Fibroblast of gingiva (primary cell): ENCODE measurements at regions not wholly inside any gene's neighbourhood (a gene's known extent, or its start where the extent isn't known, plus 50 kb on each side); places are given as distances from the start of the nearest gene placed in this dataset.

Experiments
- DNase-seq: peaks from one replicate; pipeline ENCODE4 v3.0.0-alpha.2; 2011; ENCODE audit warnings: low read depth

DNA sequence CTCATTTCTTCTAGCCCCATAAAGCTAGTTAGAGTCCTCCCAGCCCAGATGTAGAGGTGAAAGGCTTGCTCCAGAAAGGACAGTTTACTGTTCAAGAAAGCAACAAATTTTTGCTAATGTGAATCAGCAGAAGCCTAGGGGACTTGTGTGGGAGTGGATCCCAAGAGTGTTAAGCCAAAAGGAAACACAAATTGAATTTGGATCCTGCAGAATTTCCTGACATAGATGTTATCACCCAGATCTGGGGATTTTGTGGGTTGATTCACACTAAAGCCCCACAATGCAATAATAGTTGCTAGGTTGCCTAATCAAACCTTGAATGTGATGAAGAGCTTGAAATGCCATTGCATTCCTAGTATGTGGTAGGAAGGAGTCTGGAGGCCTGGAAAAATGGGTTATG is 135.2 kb upstream of the HS3ST3A1 start:
- DNase-seq: peak; percentile 38

DNA sequence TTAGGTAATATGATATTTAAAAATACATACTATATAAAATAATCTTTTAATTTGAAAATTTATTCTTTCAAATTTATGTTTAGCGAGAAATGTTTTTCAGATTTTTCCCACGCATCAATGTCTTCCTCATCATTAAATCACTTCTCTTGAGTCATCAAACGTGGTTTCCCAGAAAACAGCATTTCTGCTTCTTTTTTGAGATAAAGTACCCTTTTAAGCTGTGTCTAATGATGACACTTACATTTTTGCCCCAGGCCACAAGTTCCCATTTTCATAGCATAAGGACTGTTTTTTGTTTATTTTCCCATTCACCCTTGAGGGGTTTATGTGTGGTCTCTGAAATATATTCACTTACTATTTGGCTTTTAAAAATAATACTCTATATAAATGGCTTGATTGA is 139.0 kb upstream of the HS3ST3A1 start:
- DNase-seq: no peak

DNA sequence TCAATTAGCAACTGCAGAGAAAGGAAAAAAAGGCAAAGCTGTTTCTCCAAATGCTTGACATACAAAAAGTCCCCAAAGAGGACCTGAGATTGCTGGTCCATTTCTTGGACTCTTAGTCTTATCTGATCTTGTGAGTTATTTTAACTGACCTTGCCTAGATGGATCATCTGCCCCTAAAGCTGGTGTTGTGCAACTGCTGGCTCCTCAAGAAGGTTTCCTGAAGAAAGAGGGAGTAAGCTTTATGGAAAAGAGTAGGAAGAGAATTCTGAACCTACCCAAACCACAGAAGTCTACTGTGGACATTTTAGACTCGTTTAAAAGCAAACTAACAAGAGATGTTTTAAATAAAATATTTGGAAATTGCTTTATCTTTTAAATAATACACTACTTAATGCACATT is 140.0 kb upstream of the HS3ST3A1 start:
- DNase-seq: no peak

DNA sequence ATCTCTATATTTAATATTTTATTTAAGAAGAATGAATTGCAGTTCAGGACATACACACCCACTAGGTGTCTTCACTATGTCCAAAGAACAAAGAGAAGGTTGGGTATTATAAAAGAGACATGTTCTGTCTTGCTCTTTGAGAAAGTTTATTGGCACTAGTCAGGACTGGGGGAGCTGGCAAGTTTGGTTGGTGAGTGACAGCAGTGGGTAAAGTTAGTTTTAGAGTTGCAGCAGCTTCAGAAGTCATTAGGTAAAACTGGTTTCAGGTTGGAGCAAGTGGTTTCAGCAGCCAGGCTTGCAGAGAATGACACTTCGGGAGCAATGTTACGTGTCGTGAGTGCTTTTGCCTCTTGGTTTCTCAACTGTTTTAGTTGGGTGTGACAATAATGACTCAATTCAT is 142.2 kb upstream of the HS3ST3A1 start:
- no peak for DNase-seq

DNA sequence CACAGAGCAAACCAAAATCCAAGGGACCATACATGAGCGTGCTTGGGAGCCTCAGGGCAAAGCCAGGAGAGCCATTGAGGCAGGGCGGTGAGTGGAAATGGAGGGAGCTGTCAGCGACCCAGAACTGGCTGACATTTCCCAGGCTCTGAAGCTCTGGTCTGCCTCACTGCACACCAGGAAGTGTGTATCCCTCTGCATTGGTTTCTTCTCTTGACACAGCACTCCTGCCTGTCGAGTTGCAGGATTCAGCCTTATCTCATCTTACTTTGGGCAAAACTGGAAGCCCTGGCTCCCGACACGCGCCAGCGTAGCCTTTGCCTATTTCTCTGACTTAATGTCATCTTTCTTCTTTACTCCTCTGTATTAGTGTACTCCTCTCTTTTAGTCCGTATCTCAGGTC is 144.7 kb upstream of the HS3ST3A1 start:
- DNase-seq: no peak

DNA sequence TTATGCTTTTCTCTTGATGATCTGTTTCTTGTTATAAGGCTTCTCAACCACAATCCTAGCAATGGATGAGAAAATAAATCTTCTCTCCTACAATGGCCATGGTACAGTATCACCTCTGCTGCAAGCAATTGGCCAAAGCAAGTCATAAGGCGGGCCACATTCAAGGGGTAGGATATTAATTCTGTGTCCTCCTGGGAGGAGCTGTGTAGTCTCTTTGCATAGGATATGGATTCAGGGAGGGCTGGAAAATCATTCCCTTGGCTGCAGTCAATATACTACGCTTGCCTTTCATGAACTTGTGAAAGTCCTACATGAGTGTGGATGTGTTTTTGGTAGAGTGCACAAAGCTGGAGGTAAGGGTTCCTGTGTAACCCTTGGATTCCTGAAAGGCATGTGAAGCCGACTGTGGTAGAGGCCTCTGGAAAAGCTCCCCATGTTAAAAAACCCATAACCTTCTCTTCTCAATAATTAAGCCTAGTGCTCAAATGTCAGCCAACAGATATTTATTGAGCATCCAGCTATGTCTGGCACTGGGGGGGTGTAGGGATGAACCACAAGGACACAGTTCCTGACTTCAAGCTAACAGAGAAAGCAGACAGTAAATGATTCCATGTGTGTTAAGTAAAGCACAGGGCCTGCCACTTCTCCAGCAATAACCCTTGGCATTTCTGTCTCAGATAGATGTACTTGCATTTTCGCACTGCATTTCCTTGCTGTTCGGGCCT is 147.6 kb upstream of the HS3ST3A1 start:
- peak; percentile 64 for DNase-seq

DNA sequence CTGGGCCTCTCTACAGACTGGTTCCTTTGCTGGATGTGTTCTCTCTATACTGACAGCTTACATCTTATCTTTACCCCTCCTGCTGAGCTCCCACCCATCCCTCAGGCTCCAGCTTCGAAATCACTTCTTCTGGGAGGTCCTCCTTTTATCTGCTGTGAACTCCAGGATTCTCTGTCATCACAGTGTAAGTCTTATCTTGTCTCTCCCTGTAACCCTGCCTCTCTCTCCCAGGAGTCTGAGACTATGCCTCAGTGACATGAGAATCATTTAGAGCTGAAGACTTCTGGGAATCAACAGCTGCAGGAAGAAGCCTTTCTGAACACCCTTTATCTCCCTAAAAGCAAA is 148.1 kb upstream of the HS3ST3A1 start:
- DNase-seq: no peak

DNA sequence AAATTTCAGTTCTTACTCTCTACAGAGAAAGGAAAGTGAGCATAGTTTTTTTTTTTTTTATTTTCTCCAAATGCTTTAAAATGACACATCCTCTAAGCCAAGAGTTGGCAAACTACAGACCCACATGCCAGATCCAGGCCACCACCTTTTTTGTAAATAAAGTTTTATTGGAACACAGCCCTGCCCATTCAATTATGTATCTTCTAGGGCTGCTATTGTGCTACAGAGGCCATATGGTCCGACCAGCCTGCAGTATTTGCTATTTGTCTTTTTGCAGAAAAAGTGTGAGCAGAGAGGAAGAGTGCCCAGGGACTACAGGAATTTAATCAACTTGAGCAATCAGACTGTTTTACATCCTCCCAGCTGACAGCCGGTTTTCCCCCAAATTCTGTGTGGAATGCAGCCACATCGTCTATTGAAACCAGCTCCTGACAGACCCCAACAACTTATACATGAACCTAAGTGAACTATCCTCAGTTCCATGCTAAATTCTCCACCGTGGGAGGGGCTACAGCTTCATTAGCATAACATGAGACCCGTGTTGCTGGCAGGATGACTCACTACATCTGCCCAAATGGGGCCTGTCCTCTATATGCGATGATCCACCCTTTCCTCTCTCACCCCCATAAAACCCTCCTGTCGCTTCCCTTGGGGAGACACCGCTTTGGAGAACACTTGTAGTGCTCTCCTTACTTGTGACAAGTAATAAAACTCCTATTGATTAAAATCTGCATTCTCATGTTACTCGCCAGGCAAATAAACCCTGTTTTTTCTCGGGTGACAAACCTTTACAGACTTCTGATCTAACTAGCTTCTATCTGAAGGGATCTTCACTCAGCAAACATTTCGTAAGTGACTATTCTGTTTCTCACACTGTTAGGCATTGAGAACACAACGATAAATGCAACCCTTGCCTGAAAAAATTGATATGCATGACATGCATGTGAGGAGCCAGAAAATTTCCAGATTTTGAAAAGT is 149.4 kb upstream of the HS3ST3A1 start:
- peak; percentile 44 for DNase-seq

DNA sequence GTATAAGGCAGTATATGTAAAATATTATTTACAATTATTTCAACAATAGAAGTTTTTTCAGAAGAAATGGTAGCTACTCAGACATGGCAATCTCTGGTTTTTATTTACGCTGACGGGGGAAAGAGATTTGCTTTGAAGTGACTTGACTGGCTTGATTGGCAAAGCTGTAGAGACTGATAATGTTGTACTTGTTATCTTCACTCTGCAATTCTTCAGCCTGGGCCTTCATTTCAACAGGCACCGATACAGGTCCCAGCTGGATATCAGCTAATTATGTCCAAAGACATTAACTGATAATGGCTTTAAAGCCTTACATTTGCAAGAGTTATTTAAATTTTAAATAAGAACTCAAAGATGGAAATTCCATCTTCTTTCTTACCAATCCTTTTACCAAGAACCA is 151.4 kb upstream of the HS3ST3A1 start:
- DNase-seq: no peak

DNA sequence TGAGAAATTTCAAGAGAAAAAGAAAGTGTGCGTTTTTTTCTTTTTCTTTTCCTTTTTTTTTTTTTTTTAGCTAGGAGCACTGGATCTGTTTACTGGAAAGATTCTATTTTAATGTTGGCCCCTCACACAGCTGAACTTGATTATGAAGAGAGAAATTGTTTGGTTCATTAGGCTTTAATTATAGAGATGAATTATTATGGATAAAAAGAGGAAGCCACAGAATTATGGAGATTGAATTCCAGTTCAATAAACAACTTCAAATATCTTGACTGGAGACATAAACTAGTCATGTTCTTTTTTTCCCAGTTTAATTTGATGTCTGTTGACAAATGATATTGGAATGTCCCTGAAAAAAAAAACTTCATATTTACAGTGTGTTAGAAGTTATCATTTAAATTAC is 152.0 kb upstream of the HS3ST3A1 start:
- DNase-seq: no peak

DNA sequence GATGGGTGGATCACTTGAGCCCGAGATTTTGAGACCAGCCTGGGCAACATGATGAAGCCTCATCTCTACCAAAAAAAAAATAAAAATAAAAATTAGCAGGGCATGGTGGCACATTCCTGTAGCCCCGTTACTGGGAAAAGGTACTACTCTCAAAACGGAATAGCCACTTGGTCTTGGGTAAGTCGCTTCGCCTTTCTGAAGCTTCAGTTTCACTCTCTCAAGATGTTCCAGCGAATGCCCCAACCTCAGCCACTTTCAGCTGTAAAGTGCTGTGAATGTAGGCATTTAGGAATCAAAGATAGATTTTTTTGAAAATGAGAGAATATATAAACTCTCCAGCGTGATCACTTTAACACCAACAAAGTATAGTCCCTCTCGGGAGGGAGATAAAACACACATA is 154.1 kb upstream of the HS3ST3A1 start:
- no peak for DNase-seq

DNA sequence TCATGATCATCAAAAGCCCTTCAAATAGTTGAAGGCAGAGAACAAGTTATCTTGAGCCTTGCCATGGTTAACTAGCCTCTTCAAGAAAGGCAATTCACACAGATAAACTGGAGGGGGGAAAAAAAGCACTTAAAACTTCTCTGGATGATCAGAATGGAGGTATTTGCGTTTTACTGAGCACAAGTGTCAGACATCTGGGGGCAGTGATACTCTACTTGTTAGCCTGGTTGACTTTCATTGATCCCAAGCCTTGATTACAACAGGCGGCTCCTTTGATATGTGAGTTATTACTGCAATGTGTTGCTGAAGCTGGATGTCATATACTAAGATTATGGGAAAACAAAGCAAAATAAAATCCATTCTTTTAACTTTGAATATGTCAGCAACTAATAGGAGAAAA is 155.0 kb upstream of the HS3ST3A1 start:
- no peak for DNase-seq

DNA sequence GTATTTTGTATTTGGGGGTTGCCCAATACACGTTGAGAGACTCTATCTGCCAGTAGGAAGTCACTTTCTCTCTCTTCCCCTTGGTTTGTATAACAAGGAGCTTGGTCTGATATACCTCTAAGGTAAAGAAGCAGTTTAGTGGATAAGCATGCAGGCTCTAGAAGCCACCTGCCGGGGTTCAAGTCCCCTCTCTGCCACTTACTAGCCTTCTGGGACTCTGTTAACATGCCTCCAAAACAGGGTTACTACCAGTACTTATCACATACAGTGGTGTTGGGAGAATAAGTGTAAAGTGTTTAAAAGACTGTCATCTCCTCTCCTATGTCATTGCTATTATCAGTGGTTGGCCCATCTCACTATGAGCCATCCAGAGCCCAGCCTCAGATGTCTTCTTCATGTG is 156.1 kb upstream of the HS3ST3A1 start:
- DNase-seq: no peak

DNA sequence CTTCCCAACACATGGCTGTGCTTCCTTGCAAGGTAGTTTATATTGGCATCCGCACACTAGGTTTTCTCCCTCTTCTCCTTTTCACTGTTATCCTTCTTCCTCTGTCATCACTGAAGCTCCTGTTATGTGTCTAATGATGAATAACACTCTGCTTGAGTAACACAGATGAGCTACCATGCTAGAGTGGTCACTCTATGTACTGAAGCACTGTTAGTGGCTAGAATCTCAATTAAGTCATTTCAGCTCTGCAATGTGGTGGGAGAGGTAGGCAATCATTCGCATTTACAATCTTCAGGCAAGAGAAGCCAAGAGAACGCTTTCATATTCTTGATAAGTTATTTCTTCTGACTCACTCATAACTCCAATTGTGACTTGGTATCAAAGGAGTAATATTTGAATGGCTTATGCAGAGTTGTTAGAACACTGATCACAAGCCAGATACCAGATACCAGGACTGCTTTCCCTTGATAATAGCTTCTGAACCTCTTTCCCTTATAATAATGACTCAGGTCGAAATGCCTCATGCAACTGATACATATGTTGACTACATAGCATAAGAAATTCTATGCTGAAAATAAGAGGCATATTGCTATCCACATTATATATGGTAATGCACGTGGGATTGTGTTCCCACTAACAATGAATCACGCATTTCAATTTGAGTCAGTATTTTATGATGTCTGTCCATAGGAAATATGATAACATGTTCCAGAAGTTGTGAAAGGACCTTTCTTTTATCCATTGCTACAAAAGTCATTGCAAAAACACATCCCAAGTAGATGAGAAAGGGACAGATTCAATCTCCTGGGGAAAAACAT is 158.0 kb upstream of the HS3ST3A1 start:
- DNase-seq: peak; percentile 10

DNA sequence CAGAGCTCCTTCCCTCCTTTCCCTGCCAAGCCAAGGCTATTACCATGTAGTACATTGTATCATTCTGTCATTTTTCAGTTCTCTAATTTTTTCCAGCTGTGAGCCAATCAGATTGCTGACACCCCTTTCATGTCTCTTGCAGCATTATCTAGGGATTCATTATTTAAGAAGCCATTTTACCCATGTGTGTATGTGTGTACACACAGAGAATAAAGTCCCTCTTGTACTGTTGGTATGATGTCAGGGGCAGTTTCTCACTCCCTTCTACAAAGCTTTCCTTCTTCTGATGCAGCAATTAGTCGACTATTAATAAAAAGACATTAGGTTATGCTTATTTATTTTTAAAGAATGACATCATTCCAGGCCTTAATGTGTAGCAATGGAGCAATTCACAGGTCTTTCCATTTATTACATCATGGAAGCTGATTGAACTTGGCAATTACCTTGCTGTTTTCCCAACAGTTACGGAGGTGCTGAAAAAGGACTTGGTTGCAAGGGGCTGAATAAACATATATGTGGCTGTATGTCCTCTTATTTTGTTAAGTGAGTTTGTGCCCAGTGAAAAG is 159.4 kb upstream of the HS3ST3A1 start:
- no peak for DNase-seq

DNA sequence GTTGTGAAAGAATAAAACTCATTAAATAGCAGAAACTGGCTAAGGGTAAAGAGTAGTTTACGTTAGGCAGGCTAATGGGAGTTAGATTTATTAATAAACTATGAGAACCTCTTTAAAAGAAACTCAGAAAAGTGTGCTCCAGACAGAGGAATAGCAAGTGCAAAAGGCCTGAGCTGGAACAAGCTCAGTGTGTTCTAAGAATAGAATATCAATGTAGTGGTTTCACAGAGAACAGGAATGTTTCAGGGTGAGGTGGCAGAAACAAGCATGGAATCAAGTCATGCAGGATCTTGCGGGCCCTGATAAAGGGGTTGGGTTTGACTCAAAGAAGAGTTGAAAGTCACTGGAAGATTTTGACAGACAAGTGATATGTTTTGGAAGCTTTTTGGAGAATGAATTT is 164.0 kb upstream of the HS3ST3A1 start:
- no peak for DNase-seq

DNA sequence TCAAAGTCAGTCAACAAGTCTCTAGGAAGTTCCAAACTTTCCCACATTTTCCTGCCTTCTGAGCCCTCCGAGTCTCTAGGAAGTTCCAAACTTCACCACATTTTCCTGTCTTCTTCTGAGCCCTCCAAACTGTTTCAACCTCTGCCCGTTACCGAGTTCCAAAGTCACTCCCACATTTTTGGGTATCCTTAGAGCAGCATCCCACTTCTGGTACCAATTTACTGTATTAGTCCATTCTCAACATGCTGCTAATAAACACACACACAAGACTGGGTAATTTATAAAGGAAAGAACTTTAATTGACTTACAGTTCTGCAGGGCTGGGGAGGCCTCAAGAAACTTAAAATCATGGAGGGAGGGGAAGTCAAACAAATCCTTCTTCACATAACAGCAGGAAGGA is 169.0 kb upstream of the HS3ST3A1 start:
- no peak for DNase-seq

DNA sequence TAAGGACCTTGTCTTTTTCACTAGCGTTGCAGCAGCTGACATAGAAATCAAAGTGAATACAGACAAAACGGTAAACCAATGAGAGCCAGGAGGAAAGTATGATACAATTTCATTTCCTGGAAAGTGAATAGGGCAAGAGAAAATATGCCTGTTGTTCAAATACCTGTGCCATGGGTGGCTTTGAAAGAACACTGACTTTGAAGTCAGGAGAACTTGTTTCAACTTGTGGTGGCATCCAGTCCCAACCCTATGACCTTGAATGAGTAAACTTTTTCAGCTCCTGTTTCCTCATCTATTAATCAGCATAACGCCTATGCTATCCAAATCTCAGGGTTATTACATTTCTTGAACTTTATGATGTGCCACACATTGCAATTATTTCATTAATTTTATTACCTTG is 173.7 kb upstream of the HS3ST3A1 start:
- no peak for DNase-seq

DNA sequence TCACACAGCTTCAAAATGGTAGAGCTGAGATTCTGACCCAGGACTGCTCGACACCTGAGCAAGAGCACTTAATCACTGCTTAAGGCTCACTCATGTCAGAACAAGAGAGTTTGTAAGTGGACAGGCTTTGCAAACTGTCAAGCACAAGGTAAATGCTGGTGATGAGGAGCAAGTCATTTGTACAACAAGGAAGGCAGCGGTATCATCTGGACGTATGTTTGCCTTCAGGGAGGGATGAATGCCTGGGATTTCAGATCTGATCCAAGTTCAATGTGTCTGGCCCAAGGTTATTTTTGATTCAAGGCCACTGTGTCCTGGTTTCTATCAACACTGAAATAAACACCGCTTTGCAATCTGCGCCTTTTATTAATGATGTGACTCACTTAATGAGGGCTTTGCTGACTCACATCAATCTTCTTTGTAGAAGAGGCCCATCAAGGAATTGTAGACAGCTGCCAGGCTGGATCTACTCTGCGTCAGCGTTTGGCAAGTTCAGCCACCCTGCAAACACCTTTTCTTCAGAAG is 174.4 kb upstream of the HS3ST3A1 start:
- DNase-seq: peak; percentile 29

DNA sequence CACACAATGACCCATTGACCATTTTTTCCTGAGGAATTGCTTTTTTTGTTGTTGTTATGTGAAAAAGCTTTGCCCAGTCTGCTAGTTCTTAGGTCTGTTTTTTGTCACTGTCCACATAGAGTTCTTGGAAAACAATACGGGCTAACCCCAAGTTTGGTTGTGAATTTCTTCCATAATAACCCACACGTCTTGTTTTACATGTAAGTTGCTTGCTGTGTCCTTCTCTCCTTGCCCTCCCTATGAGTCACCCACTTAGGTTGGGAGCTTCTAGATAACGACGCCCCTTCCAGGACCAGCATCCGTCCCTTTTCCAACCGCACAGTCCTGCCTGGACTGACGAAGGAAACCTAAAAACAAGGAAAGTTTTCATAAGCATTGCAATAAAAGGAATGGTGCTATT is 175.3 kb upstream of the HS3ST3A1 start:
- DNase-seq: no peak

DNA sequence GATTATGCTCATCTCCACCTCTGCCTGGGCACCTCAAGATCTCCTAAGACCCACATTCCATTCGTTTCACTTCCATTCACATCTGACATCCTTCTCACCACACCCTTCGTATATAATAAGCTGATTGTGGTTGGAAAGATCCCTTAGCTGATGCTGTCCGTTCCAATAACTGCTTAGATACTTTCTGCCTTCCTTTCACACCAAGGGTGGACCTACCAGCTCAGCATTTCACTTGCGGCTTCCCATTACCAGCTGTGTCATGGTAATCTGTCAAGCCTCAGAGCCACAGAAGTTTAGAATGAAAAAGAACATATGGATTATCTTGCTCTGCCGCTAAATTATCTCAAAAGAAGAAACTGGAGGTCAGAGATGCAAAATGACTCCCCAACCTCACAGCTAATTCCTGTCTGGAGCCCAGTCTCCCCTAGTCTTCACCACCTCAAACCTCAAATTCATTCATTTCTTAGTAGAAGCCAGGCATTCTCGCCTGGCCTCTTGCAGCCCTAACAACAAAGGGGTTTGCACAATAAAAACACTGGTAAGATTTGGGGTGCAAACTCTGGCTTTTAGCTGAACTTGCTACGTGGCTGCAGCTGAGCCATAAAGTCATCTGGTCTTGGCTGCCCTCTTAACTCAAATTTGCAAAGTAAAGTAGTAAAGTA is 182.8 kb upstream of the HS3ST3A1 start:
- no peak for DNase-seq
